Left renal pelvis (tissue), 4 donors: ENCODE measurements at regions not wholly inside any gene's neighbourhood (a gene's known extent, or its start where the extent isn't known, plus 50 kb on each side); places are given as distances from the start of the nearest gene placed in this dataset.

Experiments
- DNase-seq, 4 donors: peaks; one replicate each; pipeline ENCODE4 v3.0.0-alpha.2; 2013; ENCODE audit warnings: low read depth in 4 of 4, low spot score in 3 of 4

DNA sequence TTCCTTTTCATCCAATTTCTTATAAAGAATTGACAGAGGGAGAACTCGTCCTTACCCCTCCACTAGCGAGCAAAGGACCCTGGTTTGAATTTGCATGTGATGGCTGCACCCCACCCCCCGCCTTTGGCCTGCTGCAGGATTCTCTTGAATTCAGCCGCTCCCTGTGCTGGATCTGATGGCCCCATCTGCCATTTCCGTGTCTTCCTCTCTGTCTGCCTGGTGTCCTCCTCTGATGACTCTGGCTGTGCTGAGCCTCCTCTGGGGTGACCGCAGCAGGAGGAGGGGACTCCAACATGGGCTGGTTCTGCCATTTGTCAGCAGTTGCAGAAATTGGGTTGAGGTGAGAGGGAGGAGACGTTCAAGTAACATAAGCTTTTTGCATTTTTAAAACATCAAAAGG lies 188.8 kb downstream of the DLL1 start:
- DNase-seq = no peak

DNA sequence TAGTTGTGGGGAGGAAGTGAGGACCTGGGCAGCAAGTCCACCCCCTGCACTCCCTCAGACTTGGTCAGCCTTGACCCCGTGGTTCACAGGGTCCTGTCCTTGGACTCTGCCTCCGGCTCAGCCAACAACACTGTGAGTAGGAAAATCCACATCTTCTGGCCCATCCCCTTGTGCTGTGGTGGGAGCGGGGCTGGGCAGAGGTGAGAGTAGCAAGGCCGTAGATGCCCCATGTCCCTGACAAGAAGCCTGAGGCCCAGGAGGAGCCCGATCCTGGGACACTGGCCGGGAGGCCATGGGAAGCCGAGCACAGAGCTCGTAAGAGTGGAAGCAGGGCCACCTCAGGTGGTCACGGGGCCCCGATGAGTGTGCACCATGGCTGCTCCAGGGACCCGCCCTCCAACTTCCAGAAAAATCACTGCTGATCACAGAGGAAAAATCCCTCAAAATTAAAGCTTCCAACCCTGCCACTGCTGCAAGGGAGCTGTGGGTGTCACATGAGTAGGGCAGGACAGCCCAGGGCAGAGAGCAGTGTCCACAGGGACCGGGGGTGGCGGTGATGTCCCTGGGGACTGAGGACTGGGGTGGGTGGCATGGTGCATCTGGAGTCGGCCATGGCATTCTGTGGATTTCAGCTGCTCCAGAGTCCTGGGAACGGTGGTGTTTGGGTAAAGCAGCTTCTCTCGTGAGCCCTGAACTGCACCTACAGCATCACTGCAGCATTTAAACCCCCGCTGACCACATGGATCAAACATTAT lies 189.4 kb downstream of the DLL1 start:
- no peak for DNase-seq

DNA sequence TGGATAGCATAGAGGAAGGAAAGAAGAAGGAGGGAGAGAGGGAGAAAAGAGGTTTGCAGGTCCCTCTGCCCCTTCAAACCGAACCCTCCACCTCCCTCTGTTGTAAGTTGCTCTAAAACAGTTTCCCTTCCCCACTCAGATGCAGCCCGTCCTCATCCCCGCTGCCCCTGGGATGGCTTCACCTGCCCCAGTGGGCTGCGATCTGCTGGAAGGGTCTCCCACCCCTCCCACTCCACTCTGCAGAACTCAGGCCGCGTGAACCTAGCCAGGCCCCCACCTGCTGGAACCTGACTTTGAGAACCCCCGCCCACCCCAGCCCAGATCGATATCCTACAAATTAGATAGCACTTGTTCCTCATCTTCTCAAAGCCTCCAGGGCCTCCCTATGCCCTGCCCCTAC lies 190.8 kb downstream of the DLL1 start:
- no peak for DNase-seq

DNA sequence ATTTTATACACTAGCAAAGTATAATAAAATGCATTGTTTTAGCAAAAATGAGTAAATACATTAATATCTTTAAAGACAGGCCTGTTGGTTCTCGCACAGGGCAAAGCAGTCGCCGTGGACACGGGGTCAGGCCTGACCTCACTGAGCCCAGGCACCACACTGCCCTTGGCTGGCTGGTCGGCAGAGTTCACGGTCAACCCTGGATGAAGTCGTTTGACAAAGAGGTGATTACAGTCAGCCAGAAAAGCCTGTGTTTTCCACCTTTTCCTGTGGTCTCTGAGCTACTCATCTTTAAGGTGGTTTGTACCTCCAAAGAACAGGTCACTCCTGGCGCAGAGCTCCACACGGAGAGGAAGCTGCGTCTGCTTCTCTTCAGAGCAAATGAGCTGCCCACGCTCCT lies 191.5 kb downstream of the DLL1 start:
- no peak for DNase-seq

DNA sequence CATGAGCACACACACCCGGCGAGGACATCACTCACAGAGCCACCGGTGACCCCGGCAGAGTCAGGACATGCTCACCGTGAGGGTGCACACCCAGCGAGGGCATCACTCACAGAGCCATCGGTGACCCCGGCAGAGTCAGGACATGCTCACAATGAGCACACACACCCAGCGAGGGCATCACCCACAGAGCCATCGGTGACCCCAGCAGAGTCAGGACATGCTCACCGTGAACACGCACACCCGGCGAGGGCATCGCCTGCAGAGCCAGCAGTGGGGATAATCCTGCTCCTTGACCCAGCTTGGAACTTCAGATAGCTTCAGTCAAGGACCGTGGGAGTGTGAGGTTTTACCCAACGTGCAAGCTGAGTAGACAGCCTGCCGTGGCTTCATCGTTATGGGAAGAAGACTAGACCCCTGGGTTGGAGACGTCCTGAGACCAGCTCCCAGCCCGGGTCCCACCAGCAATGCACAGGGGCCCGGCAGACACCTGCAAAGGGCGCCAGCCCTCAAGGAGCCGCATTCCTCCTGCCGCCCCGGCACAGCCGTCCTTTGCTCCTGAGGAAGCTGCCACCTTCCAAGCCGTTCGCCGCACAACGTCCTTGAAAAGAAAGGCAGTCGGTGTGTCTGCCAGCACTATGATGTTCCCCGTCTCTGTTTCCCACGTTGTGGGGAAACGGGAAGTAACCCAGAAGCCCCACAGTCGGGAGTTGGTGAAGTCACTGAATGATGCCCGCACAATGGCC lies 192.3 kb downstream of the DLL1 start:
- DNase-seq = no peak

DNA sequence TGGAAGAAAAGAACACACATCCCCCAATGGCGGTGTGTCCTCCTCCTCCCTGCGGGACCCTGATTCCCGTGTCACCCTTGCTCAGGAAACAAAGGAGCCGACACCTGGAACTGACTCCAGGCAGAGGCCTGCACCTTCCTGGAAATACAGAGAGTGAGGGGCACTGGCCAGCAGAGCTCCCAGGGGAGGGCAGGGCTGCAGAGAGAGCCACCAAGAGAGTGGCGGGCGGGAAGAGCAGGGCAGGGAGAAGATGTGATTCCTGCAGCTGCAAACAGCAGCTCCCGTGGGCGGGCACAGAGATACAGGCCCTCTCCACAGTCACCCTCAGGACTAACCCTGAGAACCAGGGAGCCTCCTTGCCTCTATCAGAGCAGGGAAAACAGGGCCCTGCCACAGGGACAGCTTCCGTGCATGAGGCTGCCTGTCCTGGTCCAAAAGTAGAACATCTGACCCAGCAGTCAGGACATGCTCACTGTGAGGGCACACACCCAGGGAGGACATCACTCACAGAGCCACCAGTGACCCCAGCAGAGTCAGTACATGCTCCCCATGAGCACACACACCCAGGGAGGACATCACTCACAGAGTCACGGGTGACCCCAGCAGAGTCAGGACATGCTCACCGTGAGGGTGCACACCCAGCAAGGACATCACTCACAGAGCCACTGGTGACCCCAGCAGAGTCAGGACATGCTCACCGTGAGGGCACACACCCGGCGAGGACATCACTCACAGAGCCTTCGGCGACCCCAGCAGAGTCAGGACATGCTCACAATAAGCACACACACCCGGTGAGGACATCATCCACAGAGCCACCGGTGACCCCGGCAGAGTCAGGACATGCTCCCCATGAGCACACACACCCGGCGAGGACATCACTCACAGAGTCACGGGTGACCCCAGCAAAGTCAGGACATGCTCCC lies 193.1 kb downstream of the DLL1 start:
- no peak for DNase-seq

DNA sequence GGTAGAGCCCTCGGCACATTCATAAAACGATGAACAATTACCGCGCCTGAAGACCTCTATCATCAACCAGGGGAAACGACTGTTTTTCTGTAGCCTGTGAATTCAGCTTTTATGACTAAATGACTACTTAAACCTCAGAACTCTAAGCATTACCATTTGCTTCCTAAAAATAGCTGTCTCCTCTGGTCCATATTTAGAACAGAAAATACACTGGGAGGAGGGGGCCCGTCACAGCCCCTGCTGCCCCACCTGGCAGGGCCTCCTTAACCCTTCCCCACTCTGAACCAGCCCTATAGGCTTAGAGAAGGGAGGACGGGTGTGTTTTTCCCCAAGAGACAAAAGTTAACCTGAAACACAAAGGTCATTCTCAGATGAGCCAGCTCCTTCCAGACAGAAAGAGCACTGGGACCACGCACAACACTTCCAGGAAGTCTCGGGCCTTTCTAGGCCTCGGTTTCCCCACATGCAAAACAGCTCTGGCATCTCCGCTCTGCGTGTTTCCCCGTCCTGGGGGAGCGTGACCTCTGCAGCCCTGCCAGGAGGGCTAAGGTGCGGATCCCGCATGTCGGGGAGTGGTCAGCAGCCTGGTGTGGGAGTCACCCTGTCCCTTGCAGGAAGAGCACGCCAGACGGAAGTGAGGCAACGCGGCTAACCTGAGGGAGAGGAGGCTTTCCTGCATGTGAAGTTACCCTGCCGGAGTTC lies 193.9 kb downstream of the DLL1 start:
- DNase-seq = no peak

DNA sequence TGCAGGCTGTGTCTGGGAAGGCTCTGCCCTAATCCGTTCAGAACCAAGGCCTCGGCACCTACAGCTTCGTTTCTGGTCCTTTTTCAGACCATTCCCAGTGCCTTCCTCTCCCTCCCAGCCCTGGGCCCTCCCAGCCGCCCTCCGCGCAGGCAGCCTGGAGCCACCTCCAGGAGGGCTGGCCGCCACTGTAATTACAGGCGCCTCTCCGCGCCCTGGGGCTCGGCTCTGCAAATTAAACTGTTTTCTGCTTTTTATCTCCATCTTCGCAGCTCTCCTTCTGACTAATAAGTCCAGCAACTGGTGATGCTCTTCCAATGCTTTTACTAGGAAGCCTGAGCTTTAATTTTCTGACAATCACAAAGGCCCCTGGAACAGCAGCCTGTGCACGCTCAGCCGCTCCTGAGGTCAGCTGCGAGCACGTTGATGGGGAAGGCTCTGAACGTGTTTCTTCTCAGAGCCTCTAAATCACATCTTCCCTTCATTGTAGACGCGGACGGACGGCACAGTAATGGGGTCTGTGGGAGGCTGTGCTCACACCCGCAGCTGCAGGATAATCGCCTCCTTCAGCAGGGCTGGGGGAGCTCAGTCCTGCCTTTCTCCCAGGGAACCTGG lies 194.6 kb downstream of the DLL1 start:
- no peak for DNase-seq

DNA sequence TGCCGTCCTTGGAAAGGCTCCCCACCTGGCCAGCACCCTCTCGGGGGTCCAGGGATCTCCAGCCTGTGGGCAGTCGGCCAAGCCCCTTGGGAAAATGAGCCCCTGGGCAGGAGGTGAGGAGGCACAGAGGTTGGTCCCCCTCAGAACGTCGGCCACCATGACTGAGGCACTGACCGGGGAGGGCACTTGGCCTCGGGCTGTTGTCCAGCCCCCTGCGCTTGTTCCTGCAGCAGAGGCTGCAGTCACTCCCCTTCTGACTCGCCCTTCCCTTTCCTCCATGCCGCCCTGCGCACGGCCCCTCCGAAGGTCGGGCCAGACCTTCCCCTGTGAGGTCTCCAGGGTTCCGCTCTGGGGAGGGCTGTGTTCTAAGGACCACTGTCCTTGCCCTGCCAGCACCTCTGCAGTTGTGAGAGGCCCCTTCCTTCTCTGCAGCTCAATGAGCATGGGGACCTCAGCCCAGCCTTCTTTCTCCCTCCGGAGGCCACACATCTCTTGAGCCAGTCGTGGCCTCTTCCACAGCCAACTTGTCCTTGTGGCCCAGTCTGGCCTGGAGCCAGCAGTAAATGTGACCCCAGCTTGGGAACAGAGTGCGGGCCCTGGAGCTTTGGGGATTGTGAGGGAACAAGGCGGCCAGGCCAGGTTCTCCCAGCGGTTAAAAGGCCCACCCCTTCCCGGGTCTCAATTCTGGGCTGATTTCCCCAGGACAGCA lies 195.5 kb downstream of the DLL1 start:
- DNase-seq = no peak

DNA sequence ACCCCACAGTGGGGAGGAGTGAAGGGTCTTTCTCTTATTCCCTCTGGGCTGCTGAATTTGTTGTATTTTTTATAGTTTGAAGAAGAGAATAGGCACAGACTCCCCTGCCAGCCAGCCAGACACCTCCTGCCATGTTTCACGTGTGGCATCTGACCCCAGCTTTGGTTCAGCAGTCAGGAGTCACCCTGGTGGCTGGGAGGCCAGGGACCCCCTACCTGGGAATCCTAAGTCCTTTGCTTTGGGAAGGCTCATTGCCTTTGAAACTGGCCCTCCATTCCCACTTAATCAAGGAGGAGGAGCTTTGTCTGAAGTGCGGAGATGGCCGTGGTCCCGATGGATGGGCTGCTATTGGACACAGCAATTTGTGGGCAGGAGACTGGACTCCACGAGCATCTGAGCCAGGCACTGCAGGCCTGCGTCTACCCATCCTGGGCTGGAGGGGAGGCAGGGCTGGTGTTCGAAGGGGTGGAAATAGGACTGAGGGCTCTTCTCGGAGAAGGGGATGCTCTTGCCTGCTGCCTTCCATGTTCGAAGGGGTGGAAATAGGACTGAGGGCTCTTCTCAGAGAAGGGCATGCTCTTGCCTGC lies 196.1 kb downstream of the DLL1 start:
- no peak for DNase-seq

DNA sequence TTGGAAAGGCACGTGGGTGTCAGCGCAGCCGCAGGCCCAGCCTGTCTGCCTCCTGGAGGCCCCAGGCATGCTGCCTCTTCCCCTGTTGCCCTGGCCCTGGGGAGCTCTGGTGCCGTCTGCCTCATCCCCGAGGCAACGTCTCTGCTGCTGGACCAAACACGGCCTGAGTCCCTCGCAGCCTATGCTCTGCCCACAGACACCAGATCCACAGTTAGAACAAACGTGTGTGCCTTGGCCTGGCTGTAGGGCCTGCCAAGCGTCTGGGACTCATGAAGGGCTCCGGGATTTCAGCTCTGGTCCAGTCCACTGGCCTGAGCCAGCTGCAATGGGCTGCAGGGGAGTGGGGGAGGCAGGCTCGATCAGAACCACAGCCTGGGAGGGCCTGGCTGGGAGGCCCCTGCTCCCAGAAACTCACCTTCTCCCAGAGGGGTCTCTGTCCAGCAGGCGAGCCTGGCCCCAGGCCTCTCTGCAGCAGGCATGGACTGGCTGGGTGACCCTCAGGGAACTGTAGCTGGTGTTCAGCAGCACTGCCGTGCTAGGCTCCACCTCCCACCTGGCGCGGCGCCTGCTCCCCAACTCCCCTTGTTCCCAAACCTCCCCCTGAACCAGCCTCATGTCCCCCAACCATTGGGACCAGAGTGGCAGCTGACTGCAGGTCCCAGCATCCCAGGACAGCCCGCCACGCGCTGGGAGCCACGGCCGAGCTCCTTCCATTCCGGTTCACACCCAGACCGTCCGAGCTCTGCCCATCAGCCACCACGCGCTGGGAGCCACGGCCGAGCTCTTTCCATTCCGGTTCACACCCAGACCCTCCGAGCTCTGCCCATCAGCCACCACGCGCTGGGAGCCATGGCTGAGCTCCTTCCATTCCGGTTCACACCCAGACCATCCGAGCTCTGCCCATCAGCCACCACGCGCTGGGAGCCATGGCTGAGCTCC lies 197.0 kb downstream of the DLL1 start:
- DNase-seq = no peak

DNA sequence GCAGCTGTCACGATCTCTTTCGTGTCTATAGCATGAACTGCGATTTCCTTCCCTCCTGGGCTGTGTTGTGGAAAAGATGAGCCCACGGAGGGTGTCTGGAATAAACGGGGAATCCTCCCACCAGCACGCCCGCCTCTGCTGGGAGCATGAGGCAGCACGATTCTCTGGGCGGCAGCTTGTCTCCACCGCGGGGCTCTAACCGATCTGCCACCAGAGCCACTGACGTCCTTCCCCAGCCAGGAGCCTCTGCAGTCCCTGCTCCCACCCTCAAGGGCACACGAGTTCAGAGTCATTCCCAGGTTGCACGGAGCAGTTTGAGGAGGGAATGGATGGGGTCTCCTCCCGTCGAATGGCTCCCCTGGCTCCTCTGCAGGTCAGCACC lies 197.6 kb downstream of the DLL1 start:
- no peak for DNase-seq

DNA sequence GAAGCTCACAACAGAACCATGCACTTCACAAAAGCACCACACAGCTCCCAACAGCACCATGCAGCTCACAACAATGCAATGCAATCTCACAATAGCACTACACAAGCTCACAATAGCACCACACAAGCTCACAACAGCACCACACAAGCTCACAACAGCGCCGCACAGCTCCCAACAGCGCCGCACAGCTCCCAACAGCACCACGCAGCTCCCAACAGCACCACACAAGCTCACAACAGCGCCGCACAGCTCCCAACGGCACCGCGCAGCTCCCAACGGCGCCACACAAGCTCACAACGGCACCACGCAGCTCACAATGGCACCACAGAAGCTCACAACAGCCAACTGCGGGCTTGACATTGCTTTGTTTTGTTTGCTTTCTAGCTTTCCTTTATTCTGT lies 198.1 kb downstream of the DLL1 start:
- no peak for DNase-seq

DNA sequence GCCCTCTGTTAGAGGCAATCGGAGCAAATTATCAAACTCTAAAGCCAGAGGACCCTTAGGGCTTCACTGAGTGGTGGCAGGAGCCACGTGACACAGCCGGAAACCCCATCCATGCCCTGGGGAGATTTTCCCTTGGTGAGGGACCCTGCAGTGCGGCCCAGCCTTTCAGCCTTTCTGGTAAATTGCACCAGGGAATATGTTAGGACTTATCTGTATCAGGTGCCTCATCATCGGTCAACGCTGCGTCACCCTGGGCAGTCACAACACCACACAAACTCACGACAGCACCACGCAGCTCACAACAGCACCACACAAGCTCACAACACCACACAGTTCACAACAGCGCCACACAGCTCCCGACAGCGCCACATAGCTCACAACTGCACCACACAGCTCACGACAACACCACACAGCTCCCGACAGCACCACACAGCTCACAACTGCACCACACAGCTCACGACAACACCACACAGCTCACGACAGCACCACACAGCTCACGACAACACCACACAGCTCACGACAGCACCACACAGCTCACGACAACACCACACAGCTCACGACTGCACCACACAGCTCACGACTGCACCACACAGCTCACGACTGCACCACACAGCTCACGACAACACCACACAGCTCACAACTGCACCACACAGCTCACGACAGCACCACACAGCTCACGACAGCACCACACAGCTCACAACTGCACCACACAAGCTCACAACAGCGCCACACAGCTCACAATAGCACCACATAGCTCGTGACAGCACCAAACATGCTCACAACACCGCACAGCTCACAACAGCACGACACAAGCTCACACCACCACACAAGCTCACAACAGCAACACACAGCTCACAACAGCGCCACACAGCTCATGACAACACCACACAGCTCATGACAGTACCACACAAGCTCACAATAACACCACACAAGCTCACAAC lies 199.0 kb downstream of the DLL1 start:
- DNase-seq = no peak

DNA sequence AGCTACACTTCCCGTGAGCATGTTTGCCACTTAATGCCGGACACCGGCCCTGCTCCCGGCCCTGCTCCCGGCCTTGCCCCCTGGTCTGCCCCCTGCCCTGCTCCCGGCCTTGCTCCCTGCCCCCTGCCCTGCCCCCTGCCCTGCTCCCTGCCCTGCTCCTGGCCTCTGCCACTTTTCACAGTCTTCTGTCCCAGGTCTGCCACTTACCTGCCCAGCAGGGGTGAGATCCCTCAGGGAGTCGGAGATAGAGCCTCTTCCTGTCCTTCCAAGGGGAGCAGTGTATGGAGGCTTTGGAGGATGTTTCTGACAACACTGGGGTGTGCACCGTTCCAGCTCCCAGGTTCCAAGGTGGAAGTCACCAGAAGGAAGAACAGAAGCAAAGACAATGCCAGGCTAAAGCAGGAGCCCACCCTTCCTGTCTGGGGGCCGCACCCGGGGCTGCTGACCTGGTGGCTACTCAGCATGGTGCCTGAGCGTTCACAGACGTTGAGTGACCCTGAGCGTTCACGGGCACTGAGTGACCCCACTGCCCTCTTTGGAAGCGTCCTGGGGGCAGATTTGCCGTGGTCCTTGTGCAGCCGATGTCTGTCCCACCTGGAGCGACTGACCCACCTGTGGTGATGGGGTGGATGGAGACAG lies 199.8 kb downstream of the DLL1 start:
- DNase-seq = no peak

DNA sequence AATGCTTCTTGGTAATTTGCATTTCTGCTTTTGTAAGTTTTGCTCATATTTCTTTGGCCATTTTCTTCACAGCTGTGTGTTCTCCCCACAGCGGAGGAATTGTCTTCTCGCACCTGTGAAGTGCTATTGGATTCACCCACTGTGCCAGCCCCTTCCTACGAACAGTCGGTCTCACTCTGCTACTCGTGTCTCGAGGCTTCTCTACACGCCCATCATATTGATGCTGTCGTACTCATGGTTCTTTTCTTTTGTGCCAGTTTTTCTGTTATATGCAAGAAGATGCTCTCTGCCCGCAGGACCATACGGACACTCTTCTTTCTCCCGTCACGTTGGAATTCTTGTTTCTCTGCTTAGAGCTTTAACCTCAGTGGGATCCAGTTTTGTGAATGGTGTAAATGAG lies 200.3 kb downstream of the DLL1 start:
- no peak for DNase-seq

DNA sequence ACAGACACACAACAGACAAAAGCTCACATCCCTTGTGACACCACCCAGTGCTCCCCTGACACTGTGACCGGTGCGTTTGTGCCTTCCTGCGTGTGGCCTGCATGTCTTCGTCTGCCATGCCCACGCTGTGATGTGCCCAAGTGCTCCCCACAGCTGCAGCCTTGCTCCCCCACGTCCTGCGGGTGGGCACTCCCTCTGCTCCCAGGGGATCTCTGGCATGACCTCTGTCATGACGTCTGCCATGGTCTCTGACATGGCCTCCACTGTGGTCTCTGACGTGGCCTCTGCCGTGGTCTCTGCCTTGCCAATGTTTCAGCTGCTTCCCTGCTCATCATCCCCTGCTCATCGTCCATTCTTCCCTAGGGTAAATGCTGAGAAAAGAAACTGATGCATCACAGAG lies 200.9 kb downstream of the DLL1 start:
- DNase-seq = no peak
